Panc1 (cell line): ENCODE measurements at regions not wholly inside any gene's neighbourhood (a gene's known extent, or its start where the extent isn't known, plus 50 kb on each side); places are given as distances from the start of the nearest gene placed in this dataset.

ENCODE experiments used
- ATAC-seq: fragments of 200-7000 bp; cut with Tn5 transposase; 2 replicates; pipeline ENCODE4 v1.9.1; 2020; ENCODE audit warnings: mild to moderate bottlenecking, moderate library complexity
- BruUV-seq: library from RNA; stranded (reverse); fragments of 400-500 nt; replicated peaks from 2 replicates; lab custom pipeline; 2021; lab: Mats Ljungman, UMichigan
- CTCF ChIA-PET: fragments of 300-600 bp; sonication (Branson Sonifier 250); formaldehyde crosslinking; loops from one replicate; lab custom pipeline; 2022; ENCODE audit warnings: antibody characterized with exemption; lab: Charles Lee
- POLR2A ChIA-PET: fragments of 300-600 bp; sonication (Branson Sonifier 250); formaldehyde crosslinking; loops from one replicate; lab custom pipeline; 2022; ENCODE audit warnings: antibody characterized with exemption; lab: Charles Lee
- DNase-seq: peaks from one replicate; pipeline ENCODE4 v3.0.0-alpha.2; 2010; ENCODE audit warnings: low read depth, low spot score
- H3K27ac ChIP-seq: 2 replicates; pipeline ENCODE4 v1.5.1; 2011; ENCODE audit warnings: mild to moderate bottlenecking, low read length, inconsistent platforms
- H3K27me3 ChIP-seq: fragments of 200-500 bp; sonication (Bioruptor generic); 2 replicates; pipeline ENCODE4 v1.6.0; 2014; ENCODE audit warnings: low read length, inconsistent platforms; ENCODE audit not compliant: control insufficient read depth, insufficient read depth
- H3K36me3 ChIP-seq: fragments of 200-500 bp; sonication (Bioruptor generic); 2 replicates; pipeline ENCODE4 v1.5.1; 2014; ENCODE audit warnings: inconsistent platforms, mild to moderate bottlenecking, low read length, moderate library complexity; ENCODE audit not compliant: control insufficient read depth, insufficient read depth
- H3K4me1 ChIP-seq: 2 replicates; pipeline ENCODE4 v1.5.1; 2011; ENCODE audit warnings: inconsistent platforms, mild to moderate bottlenecking, low read length, moderate library complexity; ENCODE audit not compliant: control insufficient read depth, insufficient read depth
- H3K4me3 ChIP-seq, 2 experiments: 2 replicates each; pipeline ENCODE4 v1.5.1; 2011 to 2012; ENCODE audit warnings: low read depth in 2 of 2, low read length in 2 of 2, mild to moderate bottlenecking in 2 of 2, inconsistent platforms in 1 of 2, moderate library complexity in 1 of 2
- H3K9me3 ChIP-seq: fragments of 200-500 bp; sonication (Bioruptor generic); 2 replicates; pipeline ENCODE4 v1.5.1; 2014; ENCODE audit warnings: low read depth, mild to moderate bottlenecking, inconsistent platforms, low read length, moderate library complexity; ENCODE audit not compliant: control insufficient read depth, insufficient read depth
- CTCF ChIP-seq: fragments of 450-650 bp; IDR thresholded peaks from 2 replicates; pipeline ENCODE4 v1.5.1; 2017; ENCODE audit warnings: mild to moderate bottlenecking
- POLR2AphosphoS5 ChIP-seq: IDR thresholded peaks from 2 replicates; pipeline ENCODE4 v1.6.1; 2012; ENCODE audit warnings: mild to moderate bottlenecking, low read depth, low read length, moderate library complexity
- REST ChIP-seq, 2 experiments: IDR thresholded peaks; 2 replicates each; pipeline ENCODE4 v1.6.1; 2011 to 2012; ENCODE audit warnings: low read depth in 2 of 2, control low read depth in 1 of 2, low read length in 1 of 2, mild to moderate bottlenecking in 1 of 2, moderate library complexity in 1 of 2; ENCODE audit not compliant: insufficient read depth in 1 of 2
- SIN3A ChIP-seq: IDR thresholded peaks from 2 replicates; pipeline ENCODE4 v1.6.1; 2012; ENCODE audit warnings: low read depth, mild to moderate bottlenecking, low read length, moderate library complexity, borderline replicate concordance; ENCODE audit not compliant: insufficient read depth
- TCF7L2 ChIP-seq: IDR thresholded peaks from 2 replicates; pipeline ENCODE4 v1.6.1; 2011; ENCODE audit warnings: mild to moderate bottlenecking, low read depth, low read length, inconsistent platforms
- in situ Hi-C: cut with HindIII; loops from 2 replicates; pipeline ENCODE4 v1.10.0; 2016; ENCODE audit warnings: low sequenced_read_pairs, low pct_unique_long_range_greater_than_20kb
- intact Hi-C: fragments of 100-400 bp; cut with micrococcal nuclease; formaldehyde crosslinking; loops from one replicate; pipeline ENCODE4 v1.10.0; 2022; ENCODE audit not compliant: unreplicated experiment

DNA sequence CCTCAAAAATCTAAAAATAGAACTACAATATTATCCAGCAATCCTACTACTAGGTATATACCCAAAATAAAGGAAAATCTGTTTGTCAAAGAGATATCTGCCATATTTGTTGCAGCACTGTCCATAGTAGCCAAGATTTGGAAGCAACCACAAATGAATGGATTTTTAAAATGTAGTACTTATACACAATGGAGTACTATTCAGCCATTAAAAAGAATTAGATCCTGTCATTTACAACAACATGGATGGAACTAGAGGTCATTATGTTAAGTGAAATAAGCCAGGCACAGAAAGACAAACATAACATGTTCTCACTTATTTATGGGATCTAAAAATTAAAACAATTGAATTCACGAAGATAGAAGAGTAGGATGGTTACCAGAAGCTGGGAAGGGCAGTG lies 135.7 kb upstream of the CCDC28A start:
- CTCF ChIA-PET: no interaction called here
- no peaks in the 10 kb centered on the region for H3K4me1 ChIP-seq
- in situ Hi-C loops (no loop called here), intact Hi-C loops (no loop called here)
- no peaks in the 10 kb centered on the region for H3K27me3 ChIP-seq
- DNase-seq: no peak
- H3K4me3 ChIP-seq: no peak overlapping the region
- H3K9me3 ChIP-seq: no peaks in the 10 kb centered on the region
- no peaks in the 10 kb centered on the region for H3K36me3 ChIP-seq
- no peak for ATAC-seq
- H3K27ac ChIP-seq: no peak overlapping the region
- no peak for TF ChIP-seq CTCF
- no TSS peak for BruUV-seq
- POLR2A ChIA-PET: no interaction called here

GRCh38 chr6:138638604-138639003 lies 135.0 kb upstream of the CCDC28A start:
- Histone ChIP-seq H3K27me3 (no peaks in the 10 kb centered on the region), H3K27ac (no peak overlapping the region), H3K4me1 (no peaks in the 10 kb centered on the region), H3K9me3 (no peaks in the 10 kb centered on the region), H3K4me3 (no peak overlapping the region), H3K36me3 (no peaks in the 10 kb centered on the region)
- intact Hi-C loops: no loop called here
- no peak for DNase-seq
- TF ChIP-seq TCF7L2 (no peak), REST (IDR thresholded peaks at IDR 0.05; ENCODE audit: insufficient read depth in 1 of 2, low read depth in 2 of 2, low read length in 1 of 2) (no peak), POLR2AphosphoS5 (no peak), SIN3A (no peak), CTCF (no peak)
- ATAC-seq: no peak
- no TSS peak for BruUV-seq
- in situ Hi-C loops: no loop called here
- CTCF ChIA-PET: no interaction called here
- POLR2A ChIA-PET: no interaction called here

GRCh38 chr6:138640028-138640427 lies 133.5 kb upstream of the CCDC28A start:
- no peaks in the 10 kb centered on the region for H3K4me1 ChIP-seq
- intact Hi-C loops (no loop called here), in situ Hi-C loops (no loop called here)
- no peak for ATAC-seq
- no TSS peak for BruUV-seq
- no peaks in the 10 kb centered on the region for H3K36me3 ChIP-seq
- DNase-seq: no peak
- H3K9me3 ChIP-seq: no peaks in the 10 kb centered on the region
- POLR2A ChIA-PET: no interaction called here
- H3K27ac ChIP-seq: no peak overlapping the region
- no peak overlapping the region for H3K4me3 ChIP-seq
- TF ChIP-seq SIN3A (no peak), POLR2AphosphoS5 (no peak), TCF7L2 (no peak), REST (IDR thresholded peaks at IDR 0.05; ENCODE audit: insufficient read depth in 1 of 2, low read depth in 2 of 2, low read length in 1 of 2) (no peak), CTCF (no peak)
- CTCF ChIA-PET: no interaction called here
- no peaks in the 10 kb centered on the region for H3K27me3 ChIP-seq
